ENCODE measurements at regions not wholly inside any gene's neighbourhood (a gene's known extent, or its start where the extent isn't known, plus 50 kb on each side); places are given as distances from the start of the nearest gene placed in this dataset.

GRCh38 chr6:71079677-71080076, 122.8 kb upstream of the B3GAT2 start:
- TF ChIP-seq EZH2 (IDR thresholded peaks at IDR 0.05; ENCODE audit: borderline replicate concordance, low read depth, low read length, severe bottlenecking) (no peak), CTCF (IDR thresholded peaks at IDR 0.05; ENCODE audit: borderline replicate concordance, extremely low read depth, low read length, poor library complexity, severe bottlenecking) (no peak)

Measured in DND-41 (cell line).